IMR-90 (cell line): ENCODE measurements at regions not wholly inside any gene's neighbourhood (a gene's known extent, or its start where the extent isn't known, plus 50 kb on each side); places are given as distances from the start of the nearest gene placed in this dataset.

Experiments used
- ATAC-seq: fragments of 200-7000 bp; cut with Tn5 transposase; 2 replicates; pipeline ENCODE4 v1.9.1; 2020; ENCODE audit warnings: low read depth, mild to moderate bottlenecking, moderate library complexity
- BruUV-seq: library from RNA; stranded (reverse); fragments of 400-500 nt; replicated peaks from 2 replicates; lab custom pipeline; 2021; lab: Mats Ljungman, UMichigan
- CTCF ChIA-PET: fragments of 300-600 bp; formaldehyde crosslinking; extraction: SDS; loops from one replicate; lab custom pipeline; 2021; ENCODE audit warnings: antibody characterized with exemption; lab: Yijun Ruan, JAX
- POLR2A ChIA-PET: fragments of 300-600 bp; sonication (Branson Sonifier 250); formaldehyde crosslinking; loops from one replicate; lab custom pipeline; 2022; ENCODE audit warnings: antibody characterized with exemption; ENCODE audit not compliant: unreplicated experiment; lab: Charles Lee
- DNase-seq: peaks from one replicate; pipeline ENCODE4 v3.0.0; 2013
- H2AFZ ChIP-seq: replicated peaks from 2 replicates; pipeline ENCODE3; 2013; ENCODE audit warnings: low read length, mild to moderate bottlenecking; ENCODE audit not compliant: poor library complexity
- H2AK5ac ChIP-seq: 2 replicates; pipeline ENCODE4 v1.6.1; 2013; ENCODE audit warnings: low read depth, low read length, inconsistent platforms
- H2AK9ac ChIP-seq: replicated peaks from 2 replicates; pipeline ENCODE3; 2013; ENCODE audit warnings: mild to moderate bottlenecking, low read depth, low read length, moderate library complexity; ENCODE audit not compliant: poor library complexity
- H2BK120ac ChIP-seq: 2 replicates; pipeline ENCODE4 v1.6.1; 2013; ENCODE audit warnings: low read depth, low read length, inconsistent platforms
- H2BK15ac ChIP-seq: 3 replicates; pipeline ENCODE4 v1.6.1; 2013; ENCODE audit warnings: low read depth, low read length, inconsistent platforms
- H2BK20ac ChIP-seq: 2 replicates; pipeline ENCODE4 v1.6.1; 2013; ENCODE audit warnings: low read depth, mild to moderate bottlenecking, inconsistent platforms, low read length, moderate library complexity
- H2BK5ac ChIP-seq: 2 replicates; pipeline ENCODE4 v1.6.1; 2013; ENCODE audit warnings: mild to moderate bottlenecking, low read depth, low read length, inconsistent platforms; ENCODE audit not compliant: poor library complexity, severe bottlenecking
- H3K14ac ChIP-seq: replicated peaks from 2 replicates; pipeline ENCODE4 v1.6.1; 2013; ENCODE audit warnings: low read depth, low read length, inconsistent platforms
- H3K18ac ChIP-seq: 2 replicates; pipeline ENCODE4 v1.6.1; 2013; ENCODE audit warnings: low read depth, low read length, control low read depth
- H3K23ac ChIP-seq: 2 replicates; pipeline ENCODE4 v1.6.1; 2013; ENCODE audit warnings: low read depth, low read length, inconsistent platforms
- H3K27ac ChIP-seq: 2 replicates; pipeline ENCODE4 v1.5.1; 2013; ENCODE audit warnings: mild to moderate bottlenecking, control low read depth, low read length; ENCODE audit not compliant: insufficient read depth
- H3K27me3 ChIP-seq: 2 replicates; pipeline ENCODE4 v1.6.1; 2013; ENCODE audit warnings: low read length; ENCODE audit not compliant: control insufficient read depth, insufficient read depth
- H3K36me3 ChIP-seq: 2 replicates; pipeline ENCODE4 v1.6.1; 2013; ENCODE audit warnings: low read length, mixed read lengths; ENCODE audit not compliant: control insufficient read depth, insufficient read depth
- H3K4ac ChIP-seq: 2 replicates; pipeline ENCODE4 v1.6.1; 2013; ENCODE audit warnings: low read depth, low read length, inconsistent platforms
- H3K4me1 ChIP-seq: 2 replicates; pipeline ENCODE4 v1.6.1; 2013; ENCODE audit warnings: low read length, mixed read lengths; ENCODE audit not compliant: control insufficient read depth, insufficient read depth
- H3K4me2 ChIP-seq: 2 replicates; pipeline ENCODE4 v1.6.1; 2013; ENCODE audit warnings: low read depth, mild to moderate bottlenecking, control low read depth, low read length, moderate library complexity
- H3K4me3 ChIP-seq: 2 replicates; pipeline ENCODE4 v1.5.1; 2013; ENCODE audit warnings: low read depth, mild to moderate bottlenecking, control low read depth, low read length, moderate library complexity; ENCODE audit not compliant: insufficient read depth
- H3K56ac ChIP-seq: 2 replicates; pipeline ENCODE4 v1.6.1; 2013; ENCODE audit warnings: low read length, inconsistent platforms; ENCODE audit not compliant: insufficient read depth; ENCODE audit errors: extremely low read depth
- H3K79me1 ChIP-seq, 2 experiments: 2 replicates each; pipeline ENCODE4 v1.6.1; 2013; ENCODE audit warnings: low read length in 2 of 2, inconsistent platforms in 1 of 2, low read depth in 1 of 2
- H3K9ac ChIP-seq: 2 replicates; pipeline ENCODE4 v1.6.1; 2013; ENCODE audit warnings: low read depth, low read length, control low read depth
- H3K9me1 ChIP-seq: 2 replicates; pipeline ENCODE4 v1.6.1; 2013; ENCODE audit warnings: low read length, inconsistent platforms; ENCODE audit not compliant: insufficient read depth
- H3K9me3 ChIP-seq: 2 replicates; pipeline ENCODE4 v1.6.1; 2013; ENCODE audit warnings: low read length; ENCODE audit not compliant: control insufficient read depth, insufficient read depth
- H4K20me1 ChIP-seq: 2 replicates; pipeline ENCODE4 v1.6.1; 2013; ENCODE audit warnings: low read length, inconsistent platforms; ENCODE audit not compliant: insufficient read depth
- H4K5ac ChIP-seq: 2 replicates; pipeline ENCODE4 v1.6.1; 2013; ENCODE audit warnings: mild to moderate bottlenecking, low read depth, low read length, control low read depth
- H4K8ac ChIP-seq, 2 experiments: 2 replicates each; pipeline ENCODE4 v1.6.1; 2013; ENCODE audit warnings: low read depth in 2 of 2, low read length in 2 of 2, control low read depth in 1 of 2, inconsistent platforms in 1 of 2
- H4K91ac ChIP-seq: 2 replicates; pipeline ENCODE4 v1.6.1; 2013; ENCODE audit warnings: low read depth, low read length, inconsistent platforms; ENCODE audit not compliant: insufficient read depth
- CEBPB ChIP-seq: IDR thresholded peaks from 2 replicates; pipeline ENCODE4 v1.6.1; 2012; ENCODE audit warnings: low read depth, low read length, improper control_type of control experiment
- CHD1 ChIP-seq: IDR thresholded peaks from 2 replicates; pipeline ENCODE4 v1.6.1; 2012; ENCODE audit warnings: low read depth, low read length, improper control_type of control experiment
- FOS ChIP-seq: fragments of 150-350 bp; IDR thresholded peaks from 2 replicates; pipeline ENCODE4 v1.6.1; 2016; ENCODE audit warnings: low read depth, low read length
- MAFK ChIP-seq: IDR thresholded peaks from 2 replicates; pipeline ENCODE4 v1.6.1; 2012; ENCODE audit warnings: low read depth, low read length, improper control_type of control experiment
- MAZ ChIP-seq: IDR thresholded peaks from 2 replicates; pipeline ENCODE4 v1.6.1; 2012; ENCODE audit warnings: low read depth, mild to moderate bottlenecking, low read length, improper control_type of control experiment, moderate library complexity, borderline replicate concordance
- MXI1 ChIP-seq: IDR thresholded peaks from 2 replicates; pipeline ENCODE4 v1.6.1; 2012; ENCODE audit warnings: low read depth, mild to moderate bottlenecking, low read length, moderate library complexity, borderline replicate concordance
- NFE2L2 ChIP-seq: fragments of 150-350 bp; IDR thresholded peaks from 2 replicates; pipeline ENCODE4 v1.6.1; 2016; ENCODE audit warnings: low read depth, mild to moderate bottlenecking, low read length
- RAD21 ChIP-seq: IDR thresholded peaks from 2 replicates; pipeline ENCODE4 v1.6.1; 2012; ENCODE audit warnings: low read length, improper control_type of control experiment
- RCOR1 ChIP-seq: IDR thresholded peaks from 2 replicates; pipeline ENCODE4 v1.6.1; 2012; ENCODE audit warnings: mild to moderate bottlenecking, low read length, improper control_type of control experiment; ENCODE audit not compliant: insufficient replicate concordance
- RFX5 ChIP-seq: IDR thresholded peaks from 2 replicates; pipeline ENCODE4 v1.8.0; 2012; ENCODE audit warnings: low read depth, mild to moderate bottlenecking, low read length, moderate library complexity
- SMC3 ChIP-seq: fragments of 150-350 bp; IDR thresholded peaks from 2 replicates; pipeline ENCODE4 v1.6.1; 2016; ENCODE audit warnings: low read depth, mild to moderate bottlenecking, antibody characterized with exemption, low read length, moderate library complexity
- WGBS, 2 experiments: methylation state at CpG; one replicate each; pipeline versions ENCODE4 v1.1.5 to v1.1.7; 2013; ENCODE audit warnings: missing lambda C conversion rate in 2 of 2; ENCODE audit not compliant: insufficient read length in 1 of 2; ENCODE audit errors: extremely low coverage in 2 of 2; 5-methylcytosine and 5-hydroxymethylcytosine counted together
- dilution Hi-C: fragments of 300-500 bp; cut with HindIII; formaldehyde crosslinking; loops from one replicate; pipeline ENCODE4 v1.14.3; 2018; ENCODE audit warnings: low sequenced_read_pairs; ENCODE audit not compliant: unreplicated experiment
- in situ Hi-C: fragments of 300-500 bp; cut with MboI; formaldehyde crosslinking; loops from 3 replicates; pipeline ENCODE4 v1.14.3; 2019; ENCODE audit warnings: low sequenced_read_pairs, inconsistent platforms, mixed read lengths
- intact Hi-C: fragments of 100-400 bp; cut with micrococcal nuclease; formaldehyde crosslinking; loops from 2 replicates; pipeline ENCODE4 v1.10.0; 2022
- TF ChIP-seq, protein P1 (sequence below): conservative IDR thresholded peaks from 2 replicates; pipeline ENCODE4 v1.5.1; 2012; ENCODE audit warnings: mild to moderate bottlenecking, low read depth, low read length, improper control_type of control experiment
- TF ChIP-seq, protein P2 (sequence below): fragments of 150-350 bp; IDR thresholded peaks from 2 replicates; pipeline ENCODE4 v1.6.1; 2016; ENCODE audit warnings: low read depth, mild to moderate bottlenecking, low read length, moderate library complexity, borderline replicate concordance

DNA sequence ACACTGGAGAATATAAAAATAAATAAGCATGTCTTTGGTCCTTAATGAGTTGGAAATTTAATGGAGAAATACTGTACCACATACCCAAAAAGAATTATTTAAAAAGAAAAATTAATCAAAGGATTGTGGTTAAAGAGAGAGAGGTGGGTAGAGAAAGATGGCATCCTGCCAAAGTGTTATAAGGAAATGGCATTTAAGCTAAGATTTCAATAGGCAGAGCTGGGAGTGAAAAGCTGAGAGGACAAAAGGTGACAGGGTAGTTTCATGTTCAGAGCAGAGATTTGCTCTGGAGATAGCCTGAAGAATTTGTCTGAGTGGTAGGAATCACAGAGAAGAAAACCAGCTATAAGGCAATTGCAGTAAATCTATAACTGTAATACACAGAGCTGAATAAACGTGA lies 181.0 kb downstream of the SI start:
- Histone ChIP-seq H4K5ac (no peak overlapping the region), H2AFZ (no peak overlapping the region), H3K4me1 (no peaks in the 10 kb centered on the region), H3K27me3 (no peaks in the 10 kb centered on the region), H2BK20ac (no peak overlapping the region), H3K23ac (no peak overlapping the region), H2AK5ac (no peak overlapping the region), H3K79me1 (no peaks in the 10 kb centered on the region), H3K9me3 (peaks cover 5% of the 10 kb centered on the region; the same call in 1 of the 2 replicates), H2AK9ac (no peak overlapping the region), H3K14ac (no peak overlapping the region), H3K36me3 (no peaks in the 10 kb centered on the region), H3K18ac (no peak overlapping the region), H4K91ac (no peak overlapping the region), H2BK15ac (no peak overlapping the region), H4K20me1 (no peaks in the 10 kb centered on the region), H2BK120ac (no peak overlapping the region), H3K4me2 (no peak overlapping the region), H3K4me3 (no peak overlapping the region), H3K56ac (no peak overlapping the region), H3K9ac (no peak overlapping the region), H4K8ac (no peak overlapping the region), H3K4ac (no peak overlapping the region), H2BK5ac (no peak overlapping the region), H3K27ac (no peak overlapping the region), H3K9me1 (no peaks in the 10 kb centered on the region)
- no TSS peak for BruUV-seq
- DNase-seq: no peak
- intact Hi-C loops (no loop called here), dilution Hi-C loops (no loop called here), in situ Hi-C loops (no loop called here)
- TF ChIP-seq MAZ (no peak), SMC3 (no peak), RAD21 (no peak), MAFK (no peak), CHD1 (no peak), CEBPB (no peak), MXI1 (no peak), FOS (no peak), NFE2L2 (no peak), RFX5 (no peak), RCOR1 (no peak)
- TF ChIP-seq, protein P1, sequence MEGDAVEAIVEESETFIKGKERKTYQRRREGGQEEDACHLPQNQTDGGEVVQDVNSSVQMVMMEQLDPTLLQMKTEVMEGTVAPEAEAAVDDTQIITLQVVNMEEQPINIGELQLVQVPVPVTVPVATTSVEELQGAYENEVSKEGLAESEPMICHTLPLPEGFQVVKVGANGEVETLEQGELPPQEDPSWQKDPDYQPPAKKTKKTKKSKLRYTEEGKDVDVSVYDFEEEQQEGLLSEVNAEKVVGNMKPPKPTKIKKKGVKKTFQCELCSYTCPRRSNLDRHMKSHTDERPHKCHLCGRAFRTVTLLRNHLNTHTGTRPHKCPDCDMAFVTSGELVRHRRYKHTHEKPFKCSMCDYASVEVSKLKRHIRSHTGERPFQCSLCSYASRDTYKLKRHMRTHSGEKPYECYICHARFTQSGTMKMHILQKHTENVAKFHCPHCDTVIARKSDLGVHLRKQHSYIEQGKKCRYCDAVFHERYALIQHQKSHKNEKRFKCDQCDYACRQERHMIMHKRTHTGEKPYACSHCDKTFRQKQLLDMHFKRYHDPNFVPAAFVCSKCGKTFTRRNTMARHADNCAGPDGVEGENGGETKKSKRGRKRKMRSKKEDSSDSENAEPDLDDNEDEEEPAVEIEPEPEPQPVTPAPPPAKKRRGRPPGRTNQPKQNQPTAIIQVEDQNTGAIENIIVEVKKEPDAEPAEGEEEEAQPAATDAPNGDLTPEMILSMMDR: no peak
- TF ChIP-seq, protein P2, sequence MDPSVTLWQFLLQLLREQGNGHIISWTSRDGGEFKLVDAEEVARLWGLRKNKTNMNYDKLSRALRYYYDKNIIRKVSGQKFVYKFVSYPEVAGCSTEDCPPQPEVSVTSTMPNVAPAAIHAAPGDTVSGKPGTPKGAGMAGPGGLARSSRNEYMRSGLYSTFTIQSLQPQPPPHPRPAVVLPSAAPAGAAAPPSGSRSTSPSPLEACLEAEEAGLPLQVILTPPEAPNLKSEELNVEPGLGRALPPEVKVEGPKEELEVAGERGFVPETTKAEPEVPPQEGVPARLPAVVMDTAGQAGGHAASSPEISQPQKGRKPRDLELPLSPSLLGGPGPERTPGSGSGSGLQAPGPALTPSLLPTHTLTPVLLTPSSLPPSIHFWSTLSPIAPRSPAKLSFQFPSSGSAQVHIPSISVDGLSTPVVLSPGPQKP: no peak
- no peak for ATAC-seq
- CTCF ChIA-PET: no interaction called here
- POLR2A ChIA-PET: no interaction called here
- no CpG with 5 or more reads among the region's 1 CpG for WGBS, 2 experiments
